GM19395 (cell line): ENCODE measurements at regions not wholly inside any gene's neighbourhood (a gene's known extent, or its start where the extent isn't known, plus 50 kb on each side); places are given as distances from the start of the nearest gene placed in this dataset.

Source experiments
- ATAC-seq: cut with Tn5 transposase; IDR thresholded peaks from one replicate; pipeline ENCODE4 v1.9.1; 2021; ENCODE audit warnings: mild to moderate bottlenecking, moderate library complexity; ENCODE audit not compliant: unreplicated experiment

DNA sequence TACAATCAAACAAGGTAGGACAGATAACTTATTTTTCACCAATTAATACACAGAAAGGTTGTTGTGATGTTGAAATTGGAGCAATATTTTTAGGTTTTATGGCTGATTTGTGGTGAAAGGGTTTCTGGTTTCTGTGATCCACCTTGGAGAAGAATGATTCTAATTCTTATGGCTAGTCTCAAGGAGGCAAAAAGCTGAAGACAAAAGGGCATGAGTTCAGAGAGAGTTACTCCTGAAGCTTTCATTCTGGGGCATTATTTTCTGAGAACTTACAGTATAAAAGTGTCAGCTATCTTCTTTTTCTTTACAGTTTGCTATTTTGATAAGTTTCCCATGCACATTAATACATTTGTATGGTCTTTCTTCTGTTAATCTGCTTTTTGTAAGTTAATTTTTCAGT is 372.4 kb upstream of the CCDC179 start:
- ATAC-seq, result no peak

DNA sequence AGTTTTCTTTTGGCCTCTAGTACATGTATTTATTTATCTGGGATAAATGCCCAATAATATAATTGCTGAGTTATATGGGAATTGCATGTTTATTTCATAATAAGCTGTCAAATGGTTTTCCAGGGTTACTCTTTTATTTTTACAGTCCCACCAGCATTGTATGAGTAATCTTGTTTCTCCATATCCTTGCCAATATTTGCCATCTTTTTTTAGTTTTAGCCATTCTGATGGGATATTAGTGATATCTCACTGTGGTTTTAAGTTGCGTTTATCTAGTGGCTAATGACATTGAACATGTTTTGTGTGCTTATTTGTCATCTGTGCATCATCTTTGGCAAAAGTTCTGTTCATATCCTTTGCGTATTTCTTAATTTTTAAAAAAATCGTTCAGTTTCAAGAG is 372.8 kb upstream of the CCDC179 start:
- no peak for ATAC-seq

DNA sequence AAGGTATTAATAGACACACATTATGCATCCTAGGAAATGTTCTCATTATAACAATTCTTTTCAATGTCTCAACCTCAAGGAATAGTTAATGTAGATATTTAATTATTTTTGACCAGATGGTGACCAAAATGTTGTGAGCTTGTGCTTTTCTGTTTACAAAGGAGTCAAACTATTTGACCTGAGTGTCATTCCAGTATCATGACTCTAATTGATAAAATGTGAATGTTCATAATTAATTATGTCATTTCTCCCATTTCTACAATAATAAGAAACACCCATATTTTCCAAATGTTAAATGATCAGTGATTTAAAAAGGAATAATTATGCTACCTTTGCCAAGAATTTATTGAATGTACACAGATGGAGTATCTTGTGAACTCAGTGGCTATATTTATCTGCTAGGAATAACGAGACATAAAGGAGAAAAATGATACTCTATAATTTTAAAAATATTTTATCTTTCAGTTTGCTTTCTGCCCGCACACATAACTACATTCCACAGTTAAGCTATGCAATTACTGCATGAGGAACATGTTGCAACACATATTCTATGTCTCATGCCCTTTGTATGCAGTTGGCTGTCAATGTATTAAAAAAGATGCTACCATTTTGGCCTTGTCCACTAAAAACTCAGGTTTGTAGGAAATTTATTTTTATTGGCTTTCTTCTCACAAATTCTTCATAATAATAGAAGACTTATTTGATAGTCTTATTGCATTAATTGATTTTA is 376.7 kb upstream of the CCDC179 start:
- ATAC-seq, result no peak

DNA sequence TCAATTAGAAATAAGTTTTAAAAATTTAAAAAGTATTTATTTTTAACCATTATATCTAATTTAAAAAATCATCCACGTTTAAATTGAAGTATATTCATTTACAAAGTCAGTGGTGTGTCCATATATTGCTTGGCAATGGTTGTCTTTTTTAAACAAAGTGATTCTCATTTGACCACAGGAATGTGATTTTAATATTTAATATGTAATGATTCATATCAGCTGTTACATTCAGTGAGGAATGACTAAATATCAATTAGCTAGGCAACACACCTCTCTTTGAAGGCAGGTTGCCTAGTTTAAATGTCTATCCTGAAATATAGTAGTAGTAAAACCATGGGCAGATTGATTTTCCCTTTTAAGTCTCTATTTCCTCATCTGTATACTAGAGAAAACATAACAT is 392.2 kb upstream of the CCDC179 start:
- ATAC-seq, result no peak

DNA sequence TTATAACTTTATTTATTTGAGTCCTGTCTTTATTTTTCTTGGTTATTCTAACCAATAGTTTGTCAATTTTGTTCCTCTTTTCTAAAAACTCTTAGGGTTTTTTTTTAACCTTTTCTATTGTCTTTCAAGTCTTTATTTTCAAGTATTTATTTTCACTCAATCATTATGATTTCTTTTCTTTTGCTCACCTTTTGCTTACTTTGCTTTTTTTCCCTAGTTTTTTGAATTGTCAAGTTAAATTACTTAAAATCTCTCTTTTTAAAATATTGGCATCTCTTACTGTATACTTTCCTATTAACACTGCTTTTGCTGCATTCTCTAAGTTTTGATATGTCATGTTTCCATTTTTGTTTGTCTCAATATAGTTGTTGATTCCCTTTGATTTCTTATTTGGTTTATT is 396.8 kb upstream of the CCDC179 start:
- ATAC-seq, result no peak

DNA sequence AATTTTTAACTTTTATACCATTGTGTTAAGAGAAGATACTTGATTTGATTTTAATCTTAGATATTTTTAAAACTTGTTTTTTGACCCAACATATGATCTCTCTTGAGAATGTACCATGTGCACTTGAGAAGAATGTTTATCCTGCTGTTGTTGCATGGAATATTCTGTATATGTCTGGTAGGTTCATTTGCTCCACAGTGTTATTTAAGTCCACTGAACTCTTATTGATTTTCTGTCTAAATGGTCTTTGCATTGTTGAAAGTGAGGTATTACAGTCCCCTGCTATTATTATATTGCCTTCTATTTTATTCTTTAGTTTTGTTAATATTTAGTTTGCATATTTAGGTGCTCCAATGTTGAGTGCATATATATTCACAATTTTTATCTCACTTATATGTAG is 397.3 kb upstream of the CCDC179 start:
- ATAC-seq, result no peak

DNA sequence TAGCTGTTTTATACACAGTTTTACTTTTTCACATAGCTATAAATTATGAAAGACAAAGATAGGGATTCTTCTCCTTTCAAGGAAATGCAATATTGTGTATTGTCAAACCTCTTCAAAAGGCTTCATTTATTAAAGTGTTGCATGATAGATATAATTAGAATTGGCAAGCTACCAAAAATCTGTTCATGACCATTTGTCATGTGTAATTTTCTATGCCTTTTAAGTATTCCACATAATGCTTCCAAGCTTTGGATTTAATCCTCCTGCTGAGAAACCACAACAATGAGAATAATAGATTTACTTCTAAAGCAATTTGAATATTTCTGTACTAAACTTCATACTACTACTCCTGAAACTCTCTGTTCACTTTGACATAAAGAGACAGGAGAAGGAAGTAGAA is 403.2 kb upstream of the CCDC179 start:
- no peak for ATAC-seq

DNA sequence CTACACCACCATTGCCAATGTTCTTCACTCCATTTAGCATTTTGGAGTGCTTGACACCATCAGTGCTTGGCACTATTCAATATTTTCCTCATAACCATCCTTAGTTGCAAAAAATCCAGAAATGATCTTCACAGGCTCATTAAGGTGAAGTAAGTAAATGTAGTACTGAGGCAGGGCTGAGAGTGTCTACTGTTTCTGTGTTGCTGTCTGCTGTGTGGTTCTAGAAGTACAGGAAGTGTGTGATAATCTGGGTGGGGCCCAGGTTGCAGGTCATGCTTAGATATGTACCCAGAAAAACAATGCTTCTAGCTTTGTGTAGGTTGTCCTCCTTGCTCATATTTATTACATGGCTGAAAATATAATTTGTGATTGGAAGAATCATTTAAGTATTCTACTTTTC is 411.8 kb upstream of the CCDC179 start:
- no peak for ATAC-seq

DNA sequence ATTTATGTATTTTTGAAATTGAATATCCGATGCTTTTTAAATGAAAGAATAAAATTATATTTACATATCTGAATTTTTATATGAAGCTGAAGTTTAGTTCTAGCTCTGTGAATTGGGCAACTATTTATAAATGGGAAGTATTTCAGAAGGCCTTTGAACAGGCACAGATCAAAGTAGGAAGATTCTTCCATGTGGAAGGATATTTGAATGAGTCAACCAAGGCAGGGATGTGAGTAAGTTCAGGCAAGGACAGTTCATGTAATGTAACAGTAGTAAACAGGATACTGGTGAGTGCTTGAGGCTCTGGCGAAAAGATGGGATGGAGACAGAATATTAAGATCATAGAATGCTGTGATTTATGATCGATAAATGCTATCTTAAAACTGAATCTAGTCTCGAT is 417.8 kb upstream of the CCDC179 start:
- no peak for ATAC-seq

DNA sequence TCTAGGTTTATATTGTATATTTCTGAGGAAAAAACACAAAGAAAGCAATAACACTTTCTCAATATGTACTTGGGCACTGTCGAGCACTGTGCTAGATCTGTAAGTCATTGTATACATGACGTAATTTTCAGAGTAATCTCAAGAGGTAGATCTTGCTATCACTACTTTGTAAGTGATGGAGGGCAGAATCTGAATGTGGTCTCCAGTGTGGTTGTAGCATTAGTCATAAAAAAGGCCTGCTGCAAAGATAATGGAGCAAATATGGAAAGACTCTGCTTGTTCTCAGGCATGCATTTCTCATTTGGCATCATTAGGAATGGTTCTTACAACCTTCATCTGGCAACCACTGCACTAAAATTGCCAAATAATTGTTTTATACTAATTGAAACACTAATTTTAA is 419.8 kb upstream of the CCDC179 start:
- ATAC-seq, result no peak

DNA sequence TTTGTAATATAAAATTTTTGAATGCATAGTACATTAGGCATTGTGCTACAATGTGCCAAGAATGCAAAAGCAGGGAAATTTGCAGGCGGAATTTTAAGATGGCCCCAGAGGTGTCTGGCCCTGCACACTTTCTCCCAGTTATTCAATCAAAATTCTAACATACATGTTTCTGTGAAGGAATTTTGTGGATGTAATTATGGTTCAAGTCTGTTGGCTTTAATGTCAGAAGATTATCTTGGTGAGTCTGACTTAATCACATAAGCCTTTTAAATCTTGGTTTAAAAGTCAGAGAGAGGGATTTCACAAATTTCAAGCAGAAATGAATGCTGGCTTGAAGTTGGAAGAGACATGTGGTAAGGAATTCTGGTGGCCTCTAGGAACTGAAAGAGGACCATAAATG is 423.4 kb upstream of the CCDC179 start:
- no peak for ATAC-seq

DNA sequence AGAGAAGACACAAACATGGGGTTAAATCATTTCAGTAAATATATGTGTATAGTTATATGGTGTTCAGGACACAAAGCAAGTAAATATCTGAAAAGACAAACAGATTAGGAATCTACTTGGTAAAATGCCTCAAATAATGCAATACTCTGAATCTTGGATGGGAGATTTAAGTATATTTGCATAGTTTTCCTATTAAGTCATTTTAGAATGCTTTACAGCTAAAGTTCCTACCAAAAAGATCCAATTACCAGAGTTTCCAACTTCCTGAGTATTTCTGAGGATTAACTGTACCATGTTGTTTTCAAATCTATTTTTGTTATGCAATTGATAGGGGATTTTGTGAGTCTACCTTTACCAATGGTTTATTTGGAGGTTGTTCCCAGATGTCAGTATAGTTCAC is 424.4 kb upstream of the CCDC179 start:
- no peak for ATAC-seq

DNA sequence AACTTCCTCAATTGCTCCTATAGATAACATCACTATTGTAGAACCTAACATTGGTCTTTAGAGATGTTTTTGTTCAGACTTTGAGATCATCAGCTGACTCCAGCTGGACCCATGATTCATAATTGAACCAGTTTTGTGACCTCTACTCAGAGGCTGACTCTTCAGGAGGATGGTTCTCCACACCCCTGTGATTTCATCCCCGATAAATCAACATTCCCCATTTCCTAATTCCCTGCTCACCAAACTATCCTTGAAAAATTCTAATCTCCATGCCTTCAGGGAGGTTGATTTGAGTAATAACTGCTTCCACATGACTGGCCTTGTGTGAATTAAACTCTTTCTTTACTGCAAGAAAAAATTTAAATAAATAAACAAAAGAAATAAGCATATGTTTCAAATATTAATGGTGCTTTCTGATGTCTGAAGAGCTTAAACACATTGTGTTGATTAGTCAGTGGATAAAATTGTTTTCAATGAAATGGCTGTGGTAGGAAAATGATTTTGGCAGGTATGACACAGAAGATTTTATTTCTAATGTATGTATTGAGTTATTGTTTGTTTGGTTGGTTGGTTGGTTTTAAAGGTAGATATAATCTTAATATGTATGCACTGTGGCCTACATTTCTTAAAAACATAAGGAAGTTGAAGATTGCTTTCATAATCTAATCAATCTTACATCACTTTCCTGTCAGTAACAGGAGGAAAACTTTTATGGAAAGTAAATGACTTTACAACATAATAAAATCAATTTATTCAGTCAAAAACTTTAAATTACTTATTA is 427.9 kb upstream of the CCDC179 start:
- no peak for ATAC-seq

DNA sequence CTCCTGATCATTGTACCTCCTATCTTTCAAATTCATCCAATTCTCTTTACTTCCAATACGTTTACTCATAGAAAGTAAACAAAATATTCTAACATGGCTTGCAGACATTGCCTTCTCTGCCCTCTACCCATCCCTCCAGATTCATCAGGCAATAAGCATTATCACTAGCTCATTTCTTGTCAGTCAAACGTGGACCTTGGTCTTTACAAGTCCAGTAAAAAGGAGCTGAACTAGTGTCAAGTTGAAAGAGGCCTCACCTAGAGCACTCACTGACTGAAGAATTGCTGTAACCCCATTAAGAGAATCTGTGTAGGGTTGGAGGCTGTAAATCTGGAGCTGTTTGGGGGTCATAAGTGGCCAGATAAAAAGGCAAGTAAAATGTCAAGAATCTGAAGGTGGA is 435.0 kb upstream of the CCDC179 start:
- ATAC-seq, result no peak

DNA sequence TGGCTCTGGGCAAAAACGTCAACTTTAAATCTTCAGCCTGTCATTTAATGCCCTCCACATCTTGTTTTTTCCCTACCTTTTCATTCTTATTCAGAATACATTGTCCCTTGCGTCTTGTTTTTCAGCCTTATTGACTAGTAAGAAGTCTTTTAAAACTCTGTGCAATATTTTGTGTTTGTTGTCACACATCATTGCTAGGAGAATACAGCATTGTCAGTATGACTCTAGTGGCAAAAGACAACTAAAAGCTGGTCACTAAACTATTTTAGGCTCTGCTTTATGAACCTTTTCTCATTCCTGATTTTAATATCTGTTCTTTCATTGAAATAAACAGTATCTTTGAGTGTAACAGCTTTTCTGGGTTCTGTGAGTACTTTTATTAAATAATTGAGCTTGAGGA is 447.8 kb upstream of the CCDC179 start:
- ATAC-seq, result no peak

DNA sequence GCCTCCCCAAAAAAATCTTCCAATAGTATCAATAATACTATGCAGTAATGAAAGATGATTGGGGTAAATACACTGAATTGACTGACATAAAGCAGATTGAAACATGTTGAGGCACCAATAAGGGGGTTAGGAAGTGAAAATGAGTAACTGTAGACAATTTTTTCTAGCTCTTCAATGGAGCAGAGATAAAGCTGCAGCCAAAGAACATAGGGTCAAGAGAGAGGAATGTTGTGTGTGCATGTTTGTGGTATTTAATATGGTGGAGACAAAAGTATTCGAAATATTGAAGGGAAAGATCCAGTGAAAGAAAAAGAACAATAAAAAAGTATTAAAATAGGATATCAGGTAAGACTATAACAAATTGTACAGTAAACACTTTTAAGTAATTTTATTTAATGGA is 450.0 kb upstream of the CCDC179 start:
- no peak for ATAC-seq

DNA sequence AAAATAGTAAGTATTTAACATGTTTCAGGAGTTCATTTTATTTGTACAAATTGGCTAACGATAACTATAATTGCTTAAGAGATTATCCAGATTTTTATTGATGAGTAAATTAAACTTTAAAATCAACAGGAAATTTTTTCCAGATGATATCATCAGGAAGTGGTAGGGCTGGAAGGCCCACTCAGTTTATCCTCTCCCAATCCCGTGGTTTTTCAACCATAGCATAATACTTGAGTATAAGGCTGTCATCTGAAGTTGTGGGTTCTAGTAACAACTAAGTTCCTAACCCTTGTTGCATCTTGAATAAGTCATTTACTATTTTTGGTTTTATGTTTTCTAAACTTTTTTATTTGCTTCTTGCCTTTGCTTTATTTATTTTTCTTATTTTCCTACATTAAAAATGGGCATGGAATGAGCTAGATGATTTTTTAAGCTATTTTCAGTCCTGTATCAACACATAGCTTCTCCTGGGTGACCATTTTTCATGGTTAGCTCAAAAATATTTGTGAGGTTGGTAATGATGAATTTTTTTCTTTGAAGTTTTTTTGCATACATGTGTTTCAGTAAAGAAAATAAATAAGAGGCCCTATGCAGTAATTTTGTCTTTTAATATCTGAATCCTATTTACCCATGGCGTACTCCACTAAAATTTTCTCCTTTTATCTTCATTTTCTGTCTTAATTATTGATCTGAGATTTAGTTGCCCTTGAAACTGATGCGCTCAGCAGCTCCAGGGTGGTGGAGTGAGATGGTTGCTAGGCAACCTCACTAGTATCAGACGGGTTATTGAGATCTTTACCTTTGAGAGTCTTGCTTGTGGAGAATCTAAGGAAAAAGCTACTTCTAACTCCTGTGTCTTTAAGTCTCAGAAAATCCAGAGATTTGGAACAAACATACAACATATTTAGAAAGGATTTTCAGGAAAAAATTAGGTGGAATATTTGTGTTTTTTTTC is 452.0 kb upstream of the CCDC179 start:
- no peak for ATAC-seq

DNA sequence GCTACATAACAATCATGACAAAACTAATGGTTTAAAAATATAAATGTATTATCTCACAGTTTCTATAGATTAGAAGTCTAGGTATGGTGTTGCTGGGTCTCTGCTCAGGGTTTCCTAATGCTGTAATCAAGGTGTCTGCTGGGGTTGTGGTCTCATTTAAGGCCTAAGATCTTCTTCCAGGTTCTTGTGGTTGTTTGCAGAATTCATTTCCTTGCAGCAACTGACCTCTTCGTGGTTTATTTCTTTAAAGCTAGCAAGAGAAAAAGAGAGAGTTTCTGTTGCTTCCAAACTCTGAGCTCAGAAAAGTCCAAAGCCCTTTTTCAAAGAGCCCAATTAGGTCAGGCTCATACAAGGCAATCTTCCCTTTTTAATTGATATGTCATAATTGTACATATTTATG is 452.7 kb upstream of the CCDC179 start:
- ATAC-seq, result no peak

DNA sequence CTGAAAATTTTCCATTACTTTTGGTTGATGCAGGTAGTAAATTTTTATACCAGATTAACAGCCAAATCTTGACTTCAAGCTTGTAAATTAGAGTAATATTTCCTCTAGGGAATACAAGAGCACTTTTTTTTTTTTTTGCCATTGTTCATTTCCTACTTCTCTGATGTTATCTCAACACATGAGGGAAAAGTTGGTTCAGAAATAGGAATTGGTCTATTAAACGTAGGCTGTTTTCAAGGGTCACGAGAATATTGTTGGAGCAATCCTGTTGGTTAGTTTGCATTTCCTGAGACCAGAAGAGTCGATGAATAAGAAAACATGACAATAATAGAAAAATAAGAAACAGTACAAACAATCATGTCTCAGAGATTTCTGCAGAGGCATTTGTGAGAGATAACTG is 453.9 kb upstream of the CCDC179 start:
- ATAC-seq, result no peak

DNA sequence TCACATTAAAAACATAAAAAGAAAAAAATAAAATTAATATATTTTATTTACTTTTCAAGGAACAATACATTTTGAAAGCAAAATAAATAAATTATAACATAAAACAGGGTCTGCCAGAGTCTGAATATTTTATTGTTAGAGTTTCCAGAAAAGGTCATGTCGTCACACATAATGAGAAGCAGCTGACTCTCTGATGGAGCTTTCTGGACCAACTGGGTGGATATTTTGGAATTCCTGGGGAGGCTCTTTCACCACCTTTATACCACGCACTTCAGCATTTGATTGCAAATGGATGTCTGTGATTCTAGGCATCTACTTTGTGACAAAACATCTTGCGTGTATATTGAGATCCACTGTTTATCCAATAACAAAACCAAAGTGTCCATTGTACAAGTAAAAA is 455.0 kb upstream of the CCDC179 start:
- no peak for ATAC-seq

DNA sequence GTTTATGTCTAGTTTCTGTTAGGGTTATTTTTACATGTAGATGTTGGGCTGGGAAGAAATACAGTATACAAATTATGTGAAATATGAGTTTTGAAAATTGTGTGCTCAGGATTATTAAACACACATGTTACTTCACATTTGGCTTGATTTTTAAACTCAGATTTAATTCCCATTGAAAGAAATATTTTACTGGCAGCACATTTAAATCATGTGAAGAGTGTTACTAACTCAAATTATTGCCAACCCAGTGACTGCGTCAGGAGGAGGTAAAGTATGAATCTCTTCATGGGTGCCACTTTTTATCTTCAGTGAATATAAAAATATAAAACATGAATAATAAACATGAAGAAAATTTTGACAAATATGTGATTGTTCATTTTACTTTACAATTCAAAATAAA is 457.5 kb upstream of the CCDC179 start:
- ATAC-seq, result no peak

DNA sequence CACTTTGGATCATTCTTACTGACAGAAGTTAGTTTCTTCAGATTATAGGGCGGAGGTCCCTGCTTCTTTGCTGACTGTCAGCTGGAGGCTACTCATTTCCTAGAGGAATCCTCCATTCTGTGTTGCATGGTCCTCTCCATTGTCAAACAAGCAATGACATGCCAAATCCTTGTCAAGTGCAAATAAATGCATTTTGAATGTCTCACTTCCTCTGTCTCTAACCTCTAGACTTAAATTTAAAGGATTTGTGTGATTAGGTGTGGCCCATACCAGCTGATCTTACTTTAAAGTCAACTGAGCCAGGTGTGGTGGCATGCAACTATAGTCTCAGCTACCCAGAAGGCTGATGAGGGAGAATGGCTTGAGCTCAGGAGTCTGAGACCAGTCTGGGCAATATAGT is 458.4 kb upstream of the CCDC179 start:
- no peak for ATAC-seq
